SK-N-SH (cell line): ENCODE measurements at regions not wholly inside any gene's neighbourhood (a gene's known extent, or its start where the extent isn't known, plus 50 kb on each side); places are given as distances from the start of the nearest gene placed in this dataset.

Source experiments
- CTCF ChIA-PET: fragments of 300-600, 350-600 bp; formaldehyde crosslinking; extraction: SDS; loops from one replicate; lab custom pipeline; 2021; lab: Yijun Ruan, JAX
- POLR2A ChIA-PET: fragments of 350-600 bp; sonication (Branson Sonifier 250); formaldehyde crosslinking; extraction: SDS; loops from one replicate; lab custom pipeline; 2020; ENCODE audit warnings: antibody characterized with exemption, inconsistent platforms; lab: Yijun Ruan, JAX
- DNase-seq: peaks from one replicate; pipeline ENCODE4 v3.0.0; 2012
- H2AFZ ChIP-seq: fragments of 200-600 bp; sonication (generic); 2 replicates; pipeline ENCODE4 v1.8.1; 2016; ENCODE audit warnings: antibody characterized with exemption, mild to moderate bottlenecking, low read depth
- H3F3A ChIP-seq: fragments of 200-600 bp; sonication (generic); replicated peaks from 2 replicates; pipeline ENCODE3; 2016; ENCODE audit warnings: antibody characterized with exemption, mild to moderate bottlenecking; ENCODE audit not compliant: insufficient read depth
- H3K27ac ChIP-seq, 2 experiments: fragments of 200-500 bp in 1 of 2; fragments of 200-600 bp in 1 of 2; sonication (Bioruptor generic) in 1 of 2; sonication (generic), shearing (Covaris generic) in 1 of 2; 2 replicates each; pipeline versions ENCODE4 v1.5.1 to v1.6.1; 2014 to 2016; ENCODE audit warnings: low read depth in 2 of 2, inconsistent platforms in 1 of 2, low read length in 1 of 2, mild to moderate bottlenecking in 1 of 2, mixed read lengths in 1 of 2
- H3K27me3 ChIP-seq: fragments of 200-600 bp; sonication (generic), shearing (Covaris generic); 2 replicates; pipeline ENCODE4 v1.6.1; 2016; ENCODE audit warnings: mixed run types; ENCODE audit not compliant: insufficient read depth
- H3K36me3 ChIP-seq, 2 experiments: fragments of 200-500 bp in 1 of 2; fragments of 200-600 bp in 1 of 2; sonication (Bioruptor generic) in 1 of 2; sonication (generic) in 1 of 2; replicated peaks in 1 of 2; 2 replicates each; pipeline versions ENCODE3 to v1.5.1; 2014 to 2016; ENCODE audit warnings: low read length in 1 of 2, mild to moderate bottlenecking in 1 of 2; ENCODE audit not compliant: insufficient read depth in 2 of 2, control insufficient read depth in 1 of 2
- H3K4me1 ChIP-seq, 2 experiments: fragments of 200-500 bp in 1 of 2; fragments of 200-600 bp in 1 of 2; sonication (Bioruptor generic) in 1 of 2; sonication (generic), shearing (Covaris generic) in 1 of 2; 2 replicates each; pipeline versions ENCODE4 v1.5.1 to v1.6.1; 2014 to 2016; ENCODE audit warnings: low read depth in 1 of 2, low read length in 1 of 2, mixed run types in 1 of 2; ENCODE audit not compliant: insufficient read depth in 2 of 2, control insufficient read depth in 1 of 2
- H3K4me2 ChIP-seq: fragments of 200-600 bp; sonication (generic), shearing (Covaris generic); 2 replicates; pipeline ENCODE4 v1.6.1; 2017; ENCODE audit warnings: mixed run types
- H3K4me3 ChIP-seq, 2 experiments: fragments of 200-500 bp in 1 of 2; fragments of 200-600 bp in 1 of 2; sonication (Bioruptor generic) in 1 of 2; sonication (generic), shearing (Covaris generic) in 1 of 2; 2 replicates each; pipeline versions ENCODE4 v1.5.1 to v1.8.1; 2014 to 2016; ENCODE audit warnings: low read depth in 2 of 2, inconsistent platforms in 1 of 2, low read length in 1 of 2, mild to moderate bottlenecking in 1 of 2, mixed read lengths in 1 of 2, moderate library complexity in 1 of 2
- H3K79me2 ChIP-seq: fragments of 200-600 bp; sonication (generic); 2 replicates; pipeline ENCODE4 v1.8.1; 2017; ENCODE audit warnings: mild to moderate bottlenecking; ENCODE audit not compliant: insufficient read depth
- H3K9ac ChIP-seq: fragments of 200-600 bp; sonication (generic); 2 replicates; pipeline ENCODE4 v1.6.1; 2017; ENCODE audit warnings: mixed run types
- H3K9me2 ChIP-seq: fragments of 200-600 bp; sonication (generic); 2 replicates; pipeline ENCODE4 v1.6.1; 2017; ENCODE audit warnings: mixed run types
- H3K9me3 ChIP-seq: fragments of 200-600 bp; sonication (generic); 2 replicates; pipeline ENCODE4 v1.6.1; 2017; ENCODE audit warnings: mixed run types, mild to moderate bottlenecking, moderate library complexity
- H4K20me1 ChIP-seq: fragments of 200-600 bp; sonication (generic); 2 replicates; pipeline ENCODE4 v1.6.1; 2017; ENCODE audit warnings: mild to moderate bottlenecking, mixed run types; ENCODE audit not compliant: insufficient read depth
- ELF1 ChIP-seq: IDR thresholded peaks from 2 replicates; pipeline ENCODE4 v1.4.0; 2012
- EZH2phosphoT487 ChIP-seq: fragments of 200-600 bp; sonication (generic); IDR thresholded peaks from 2 replicates; pipeline ENCODE4 v1.6.1; 2017; ENCODE audit warnings: low read depth, mixed run types, mild to moderate bottlenecking, antibody characterized with exemption, moderate library complexity, borderline replicate concordance
- FOXM1 ChIP-seq: IDR thresholded peaks from 2 replicates; pipeline ENCODE4 v1.4.0; 2012; ENCODE audit warnings: low read depth, mild to moderate bottlenecking
- JUND ChIP-seq: IDR thresholded peaks from 2 replicates; pipeline ENCODE4 v1.4.0; 2012
- MAX ChIP-seq: IDR thresholded peaks from 2 replicates; pipeline ENCODE4 v1.4.0; 2012; ENCODE audit warnings: low read depth
- MEF2A ChIP-seq: IDR thresholded peaks from 2 replicates; pipeline ENCODE4 v1.4.0; 2012; ENCODE audit warnings: low read depth, borderline replicate concordance
- MXI1 ChIP-seq: IDR thresholded peaks from 2 replicates; pipeline ENCODE4 v1.6.1; 2012; ENCODE audit warnings: mild to moderate bottlenecking, low read depth, low read length, improper control_type of control experiment
- RFX5 ChIP-seq: IDR thresholded peaks from 2 replicates; pipeline ENCODE4 v1.6.1; 2012; ENCODE audit warnings: mild to moderate bottlenecking, improper control_type of control experiment, low read length
- SIN3A ChIP-seq: IDR thresholded peaks from 2 replicates; pipeline ENCODE4 v1.6.1; 2012; ENCODE audit warnings: low read depth, mild to moderate bottlenecking, low read length, moderate library complexity, borderline replicate concordance
- SMC3 ChIP-seq: IDR thresholded peaks from 2 replicates; pipeline ENCODE4 v1.6.1; 2012; ENCODE audit warnings: low read depth, low read length, improper control_type of control experiment
- TAF1 ChIP-seq: IDR thresholded peaks from 2 replicates; pipeline ENCODE4 v1.6.1; 2012; ENCODE audit warnings: low read depth, mild to moderate bottlenecking, low read length, moderate library complexity, borderline replicate concordance
- USF2 ChIP-seq: fragments of 150-350 bp; IDR thresholded peaks from 2 replicates; pipeline ENCODE4 v1.6.1; 2017; ENCODE audit warnings: antibody characterized with exemption, low read length, low read depth, borderline replicate concordance
- YY1 ChIP-seq: IDR thresholded peaks from 2 replicates; pipeline ENCODE4 v1.4.0; 2012; ENCODE audit warnings: low read depth, mild to moderate bottlenecking
- WGBS: methylation state at CpG from one replicate; pipeline ENCODE4 v1.1.6; 2017; ENCODE audit warnings: low lambda C conversion rate; 5-methylcytosine and 5-hydroxymethylcytosine counted together
- TF ChIP-seq, protein P1 (sequence below): fragments of 200-600 bp; sonication (generic); IDR thresholded peaks from 2 replicates; pipeline ENCODE4 v1.6.1; 2017; ENCODE audit warnings: antibody characterized with exemption, mild to moderate bottlenecking, moderate library complexity
- TF ChIP-seq, protein P2 (sequence below): fragments of 150-350 bp; IDR thresholded peaks from 2 replicates; pipeline ENCODE4 v1.6.1; 2016; ENCODE audit warnings: mild to moderate bottlenecking, low read depth, low read length
- TF ChIP-seq, protein P3 (sequence below): IDR thresholded peaks from 2 replicates; pipeline ENCODE4 v1.4.0; 2012; ENCODE audit warnings: low read depth, borderline replicate concordance

DNA sequence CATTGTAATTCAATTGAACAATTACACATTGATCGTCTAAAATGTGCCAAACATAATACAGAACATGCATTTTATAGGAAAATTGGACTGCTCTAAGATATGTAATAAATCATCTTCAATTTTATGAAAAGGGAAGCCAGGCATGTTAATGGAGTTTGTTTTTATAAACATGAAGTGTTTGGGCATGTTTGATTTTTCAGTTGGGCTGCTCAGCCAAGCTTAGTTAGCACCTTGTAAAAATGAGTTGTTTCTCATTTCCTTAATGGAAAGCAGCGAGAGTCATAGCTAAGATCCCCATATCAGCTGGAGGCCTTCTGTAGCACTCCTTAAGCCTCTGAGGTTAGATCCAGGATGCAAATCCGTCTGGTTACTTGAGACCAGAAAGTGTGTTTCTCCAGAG is 422.3 kb downstream of the SPRY2 start:
- Histone ChIP-seq H2AFZ (peak overlapping the region; percentile 11; the same call in 1 of the 2 replicates), H3K4me2 (no peak overlapping the region), H3K9ac (no peak overlapping the region), H3K9me3 (peaks cover 18% of the 10 kb centered on the region), H3K4me1 (peaks cover 0 to 21% of the 10 kb centered on the region in 2 experiments; a peak in 2 of 4 replicates), H3K4me3 (no peak overlapping the region), H3K9me2 (no peaks in the 10 kb centered on the region), H3K27ac (peak overlapping the region in 1 of 2 experiments; percentile 24; a peak in 1 of 4 replicates), H4K20me1 (no peaks in the 10 kb centered on the region), H3K36me3 (peaks cover 0 to 4% of the 10 kb centered on the region in 2 experiments), H3K27me3 (no peaks in the 10 kb centered on the region), H3K79me2 (no peaks in the 10 kb centered on the region), H3F3A (no peaks in the 10 kb centered on the region)
- ChIA-PET CTCF (interaction anchor here (1.3 kb wide), 1 partner anchor 420 kb away, joined by 3 read pairs; no protein-coding TSS in a partner anchor), POLR2A (no interaction called here)
- no peak for DNase-seq
- no peak for TF ChIP-seq SMC3
- no peak for TF ChIP-seq ELF1
- TF ChIP-seq FOXM1: no peak
- no peak for TF ChIP-seq MAX
- TF ChIP-seq TAF1: no peak
- TF ChIP-seq, protein P1, sequence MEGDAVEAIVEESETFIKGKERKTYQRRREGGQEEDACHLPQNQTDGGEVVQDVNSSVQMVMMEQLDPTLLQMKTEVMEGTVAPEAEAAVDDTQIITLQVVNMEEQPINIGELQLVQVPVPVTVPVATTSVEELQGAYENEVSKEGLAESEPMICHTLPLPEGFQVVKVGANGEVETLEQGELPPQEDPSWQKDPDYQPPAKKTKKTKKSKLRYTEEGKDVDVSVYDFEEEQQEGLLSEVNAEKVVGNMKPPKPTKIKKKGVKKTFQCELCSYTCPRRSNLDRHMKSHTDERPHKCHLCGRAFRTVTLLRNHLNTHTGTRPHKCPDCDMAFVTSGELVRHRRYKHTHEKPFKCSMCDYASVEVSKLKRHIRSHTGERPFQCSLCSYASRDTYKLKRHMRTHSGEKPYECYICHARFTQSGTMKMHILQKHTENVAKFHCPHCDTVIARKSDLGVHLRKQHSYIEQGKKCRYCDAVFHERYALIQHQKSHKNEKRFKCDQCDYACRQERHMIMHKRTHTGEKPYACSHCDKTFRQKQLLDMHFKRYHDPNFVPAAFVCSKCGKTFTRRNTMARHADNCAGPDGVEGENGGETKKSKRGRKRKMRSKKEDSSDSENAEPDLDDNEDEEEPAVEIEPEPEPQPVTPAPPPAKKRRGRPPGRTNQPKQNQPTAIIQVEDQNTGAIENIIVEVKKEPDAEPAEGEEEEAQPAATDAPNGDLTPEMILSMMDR: no peak
- TF ChIP-seq EZH2phosphoT487: no peak
- TF ChIP-seq SIN3A: no peak
- TF ChIP-seq MEF2A: no peak
- TF ChIP-seq USF2: no peak
- TF ChIP-seq RFX5: no peak
- TF ChIP-seq, protein P2, sequence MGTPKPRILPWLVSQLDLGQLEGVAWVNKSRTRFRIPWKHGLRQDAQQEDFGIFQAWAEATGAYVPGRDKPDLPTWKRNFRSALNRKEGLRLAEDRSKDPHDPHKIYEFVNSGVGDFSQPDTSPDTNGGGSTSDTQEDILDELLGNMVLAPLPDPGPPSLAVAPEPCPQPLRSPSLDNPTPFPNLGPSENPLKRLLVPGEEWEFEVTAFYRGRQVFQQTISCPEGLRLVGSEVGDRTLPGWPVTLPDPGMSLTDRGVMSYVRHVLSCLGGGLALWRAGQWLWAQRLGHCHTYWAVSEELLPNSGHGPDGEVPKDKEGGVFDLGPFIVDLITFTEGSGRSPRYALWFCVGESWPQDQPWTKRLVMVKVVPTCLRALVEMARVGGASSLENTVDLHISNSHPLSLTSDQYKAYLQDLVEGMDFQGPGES: no peak
- no peak for TF ChIP-seq YY1
- TF ChIP-seq, protein P3, sequence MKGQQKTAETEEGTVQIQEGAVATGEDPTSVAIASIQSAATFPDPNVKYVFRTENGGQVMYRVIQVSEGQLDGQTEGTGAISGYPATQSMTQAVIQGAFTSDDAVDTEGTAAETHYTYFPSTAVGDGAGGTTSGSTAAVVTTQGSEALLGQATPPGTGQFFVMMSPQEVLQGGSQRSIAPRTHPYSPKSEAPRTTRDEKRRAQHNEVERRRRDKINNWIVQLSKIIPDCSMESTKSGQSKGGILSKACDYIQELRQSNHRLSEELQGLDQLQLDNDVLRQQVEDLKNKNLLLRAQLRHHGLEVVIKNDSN: no peak
- TF ChIP-seq MXI1: no peak
- TF ChIP-seq JUND: no peak
- WGBS: 89% methylated on average over 3 of the region's 3 CpGs
